ENCODE measurements at regions not wholly inside any gene's neighbourhood (a gene's known extent, or its start where the extent isn't known, plus 50 kb on each side); places are given as distances from the start of the nearest gene placed in this dataset.

DNA sequence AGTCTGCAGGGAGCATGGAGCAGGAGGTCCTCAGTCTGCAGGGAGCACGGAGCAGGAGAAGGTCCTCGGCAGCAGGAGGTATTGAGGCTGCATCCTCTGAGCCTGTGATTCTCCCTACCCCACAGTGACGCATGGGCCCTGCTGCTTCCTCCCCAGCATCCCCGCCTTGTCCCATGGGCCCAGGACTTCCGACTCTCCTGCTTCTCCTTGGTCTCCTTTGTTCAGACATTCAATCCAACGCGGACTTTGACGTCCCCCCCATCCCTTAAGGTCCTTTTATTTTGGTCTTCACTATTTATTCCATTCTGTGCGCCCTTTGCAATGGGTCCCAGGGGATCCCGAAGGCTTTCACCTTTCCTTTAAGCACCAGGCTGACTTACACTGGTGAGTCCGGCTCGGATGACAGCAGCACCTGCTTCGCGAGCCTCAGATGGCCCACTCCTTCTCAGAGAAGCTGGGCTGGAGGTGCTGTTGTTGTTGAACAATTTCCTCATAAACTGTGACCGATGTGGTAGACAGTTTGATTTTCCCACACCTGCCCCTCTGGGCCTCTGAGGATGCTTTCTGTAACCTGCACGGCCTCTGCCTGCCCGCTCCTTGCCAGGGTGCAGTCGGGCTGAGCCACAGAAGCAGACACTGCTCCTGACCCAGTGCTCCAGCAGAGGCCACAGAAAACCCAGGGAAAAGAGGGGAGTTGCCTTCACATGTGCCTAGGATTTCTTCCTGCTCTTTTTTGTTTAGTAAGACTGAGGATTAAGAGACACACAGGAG, 407.2 kb upstream of the SHH start:
- TF ChIP-seq EZH2phosphoT487 (IDR thresholded peaks at IDR 0.05; ENCODE audit: borderline replicate concordance, low read length) = no peak
- TF ChIP-seq, protein P1, sequence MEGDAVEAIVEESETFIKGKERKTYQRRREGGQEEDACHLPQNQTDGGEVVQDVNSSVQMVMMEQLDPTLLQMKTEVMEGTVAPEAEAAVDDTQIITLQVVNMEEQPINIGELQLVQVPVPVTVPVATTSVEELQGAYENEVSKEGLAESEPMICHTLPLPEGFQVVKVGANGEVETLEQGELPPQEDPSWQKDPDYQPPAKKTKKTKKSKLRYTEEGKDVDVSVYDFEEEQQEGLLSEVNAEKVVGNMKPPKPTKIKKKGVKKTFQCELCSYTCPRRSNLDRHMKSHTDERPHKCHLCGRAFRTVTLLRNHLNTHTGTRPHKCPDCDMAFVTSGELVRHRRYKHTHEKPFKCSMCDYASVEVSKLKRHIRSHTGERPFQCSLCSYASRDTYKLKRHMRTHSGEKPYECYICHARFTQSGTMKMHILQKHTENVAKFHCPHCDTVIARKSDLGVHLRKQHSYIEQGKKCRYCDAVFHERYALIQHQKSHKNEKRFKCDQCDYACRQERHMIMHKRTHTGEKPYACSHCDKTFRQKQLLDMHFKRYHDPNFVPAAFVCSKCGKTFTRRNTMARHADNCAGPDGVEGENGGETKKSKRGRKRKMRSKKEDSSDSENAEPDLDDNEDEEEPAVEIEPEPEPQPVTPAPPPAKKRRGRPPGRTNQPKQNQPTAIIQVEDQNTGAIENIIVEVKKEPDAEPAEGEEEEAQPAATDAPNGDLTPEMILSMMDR (IDR thresholded peaks at IDR 0.05; ENCODE audit: low read depth, low read length, poor library complexity, severe bottlenecking) = no peak

All from DOHH2 (cell line).